ENCODE measurements at regions not wholly inside any gene's neighbourhood (a gene's known extent, or its start where the extent isn't known, plus 50 kb on each side); places are given as distances from the start of the nearest gene placed in this dataset.

DNA sequence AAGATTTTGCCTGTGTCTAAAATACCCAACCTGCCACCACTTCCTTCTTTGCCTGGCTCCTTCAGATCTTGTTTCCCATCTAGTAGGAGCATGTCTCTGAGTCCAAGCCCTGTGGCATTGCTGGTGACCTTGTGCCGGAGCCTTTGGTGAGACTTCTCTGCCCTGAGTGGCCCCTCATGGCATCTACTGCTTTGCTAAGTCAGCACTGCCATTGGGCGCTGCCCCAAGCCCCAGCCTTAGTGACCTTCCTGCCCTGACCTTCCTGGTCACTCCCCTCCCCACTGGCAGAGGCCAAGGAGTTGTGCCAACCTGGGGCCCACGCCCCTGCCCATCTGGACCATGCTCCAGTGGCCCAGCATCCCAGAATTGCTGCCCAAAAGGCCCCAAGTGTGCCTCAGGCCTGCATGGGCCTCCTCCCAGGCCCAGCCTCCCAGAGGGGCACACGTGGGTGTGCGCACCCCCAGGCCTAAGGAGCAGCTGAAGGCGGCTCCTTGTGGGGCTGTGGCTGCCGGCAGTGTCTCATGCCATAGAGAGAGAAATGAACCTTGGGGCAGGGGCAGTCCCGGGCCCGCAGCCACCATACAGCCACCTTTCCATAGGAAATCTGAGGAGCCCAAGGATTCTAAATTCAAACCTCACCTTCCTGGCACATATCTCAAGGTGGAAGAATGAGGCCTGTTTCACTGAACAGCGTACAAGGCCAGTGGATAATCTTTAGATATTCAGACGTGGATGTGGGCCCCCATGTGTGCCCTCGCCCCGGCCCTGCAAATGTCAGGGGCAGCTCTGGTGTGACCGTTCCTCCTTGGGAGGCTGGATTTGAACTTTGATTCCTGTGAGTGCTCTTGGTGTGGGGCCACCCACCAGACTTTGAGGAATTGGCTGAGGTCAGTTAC is 100.2 kb upstream of the SLC66A3 start:
- TF ChIP-seq, protein P1, sequence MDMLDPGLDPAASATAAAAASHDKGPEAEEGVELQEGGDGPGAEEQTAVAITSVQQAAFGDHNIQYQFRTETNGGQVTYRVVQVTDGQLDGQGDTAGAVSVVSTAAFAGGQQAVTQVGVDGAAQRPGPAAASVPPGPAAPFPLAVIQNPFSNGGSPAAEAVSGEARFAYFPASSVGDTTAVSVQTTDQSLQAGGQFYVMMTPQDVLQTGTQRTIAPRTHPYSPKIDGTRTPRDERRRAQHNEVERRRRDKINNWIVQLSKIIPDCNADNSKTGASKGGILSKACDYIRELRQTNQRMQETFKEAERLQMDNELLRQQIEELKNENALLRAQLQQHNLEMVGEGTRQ (IDR thresholded peaks at IDR 0.05), result no peak
- TF ChIP-seq ZFP36 (IDR thresholded peaks at IDR 0.05; ENCODE audit: borderline replicate concordance, partially characterized antibody) (no peak), KDM5A (IDR thresholded peaks at IDR 0.05) (no peak), ZSCAN20 (CRISPR knock-in tag; IDR thresholded peaks at IDR 0.05) (no peak), ZC3H11A (IDR thresholded peaks at IDR 0.05) (no peak), SMC3 (IDR thresholded peaks at IDR 0.05) (no peak), RAD21 (conservative IDR thresholded peaks at IDR 0.05 in 1 of 2, IDR thresholded peaks at IDR 0.05 in 1 of 2) (no peak), MAZ (IDR thresholded peaks at IDR 0.05; ENCODE audit: borderline replicate concordance, low read depth, low read length) (no peak), POLR2A (IDR thresholded peaks at IDR 0.05; ENCODE audit: low read length) (no peak), CBX8 (IDR thresholded peaks at IDR 0.05) (no peak), KDM1A (IDR thresholded peaks at IDR 0.05; ENCODE audit: low read depth) (no peak), EHMT2 (IDR thresholded peaks at IDR 0.05; ENCODE audit: low read depth) (no peak), POLR2AphosphoS2 (conservative IDR thresholded peaks at IDR 0.05; ENCODE audit: low read length) (no peak), CBX2 (IDR thresholded peaks at IDR 0.05; ENCODE audit: borderline replicate concordance, low read depth) (no peak), RNF2 (IDR thresholded peaks at IDR 0.05; ENCODE audit: borderline replicate concordance, low read depth) (no peak), CHD4 (IDR thresholded peaks at IDR 0.05; ENCODE audit: borderline replicate concordance) (no peak)
- TF ChIP-seq, protein P2, sequence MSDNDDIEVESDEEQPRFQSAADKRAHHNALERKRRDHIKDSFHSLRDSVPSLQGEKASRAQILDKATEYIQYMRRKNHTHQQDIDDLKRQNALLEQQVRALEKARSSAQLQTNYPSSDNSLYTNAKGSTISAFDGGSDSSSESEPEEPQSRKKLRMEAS (IDR thresholded peaks at IDR 0.05), result no peak
- TF ChIP-seq, protein P3, sequence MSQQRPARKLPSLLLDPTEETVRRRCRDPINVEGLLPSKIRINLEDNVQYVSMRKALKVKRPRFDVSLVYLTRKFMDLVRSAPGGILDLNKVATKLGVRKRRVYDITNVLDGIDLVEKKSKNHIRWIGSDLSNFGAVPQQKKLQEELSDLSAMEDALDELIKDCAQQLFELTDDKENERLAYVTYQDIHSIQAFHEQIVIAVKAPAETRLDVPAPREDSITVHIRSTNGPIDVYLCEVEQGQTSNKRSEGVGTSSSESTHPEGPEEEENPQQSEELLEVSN (IDR thresholded peaks at IDR 0.05; ENCODE audit: borderline replicate concordance, low read depth), result no peak
- Histone ChIP-seq H3K27ac (no peak overlapping the region), H3K4me3 (no peak overlapping the region), H3K4me1 (no peaks in the 10 kb centered on the region), H3K4me2 (no peak overlapping the region), H3K9me3 (peaks cover 3% of the 10 kb centered on the region; the same call in 2 of the 3 replicates)
- ChIA-PET CTCF (interaction anchor here (0.9 to 1.7 kb wide), 4 partner anchors 19 to 222 kb away, joined by 3 to 7 read pairs (median 4); no protein-coding TSS in a partner anchor), POLR2A (no interaction called here)
- no peak for ATAC-seq
- FAIRE-seq, result no peak
- DNase-seq (ENCODE audit: low read depth in 1 of 2, low spot score in 1 of 2), result no peak
- WGBS (ENCODE audit: missing lambda C conversion rate), result 79% methylated on average over 14 of the region's 14 CpGs

DNA sequence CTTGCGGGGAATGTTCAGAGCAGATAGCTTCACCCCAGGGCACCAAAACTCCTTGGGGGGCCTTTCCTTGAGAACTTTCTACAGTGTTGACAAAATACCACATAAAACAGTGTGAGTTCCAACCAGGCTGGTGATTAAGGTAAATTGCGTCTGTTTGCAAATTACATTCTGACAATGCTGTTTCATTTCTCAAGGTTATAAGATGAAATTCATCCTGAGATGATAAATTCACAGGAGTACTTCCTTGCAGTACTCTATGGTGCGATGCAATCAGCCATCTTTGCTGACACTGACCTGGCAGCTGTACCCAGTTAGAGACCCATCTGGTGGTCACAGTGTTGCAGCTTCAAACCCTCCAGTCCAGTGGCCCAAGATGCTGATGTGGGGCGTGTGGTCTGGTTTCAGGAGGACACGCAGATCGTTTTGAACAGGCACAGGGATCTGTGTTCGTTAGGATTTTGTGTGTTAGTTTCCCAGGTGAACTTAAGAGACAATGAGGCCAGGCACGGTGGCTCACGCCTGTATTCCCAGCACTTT is 99.5 kb upstream of the SLC66A3 start:
- 92% methylated on average over 9 of the region's 9 CpGs for WGBS (ENCODE audit: missing lambda C conversion rate)
- Histone ChIP-seq H3K4me3 (no peak overlapping the region), H3K27ac (no peak overlapping the region), H3K4me1 (no peaks in the 10 kb centered on the region), H3K4me2 (no peak overlapping the region), H3K9me3 (peaks cover 11% of the 10 kb centered on the region; the same call in 2 of the 3 replicates)
- ChIA-PET CTCF (interaction anchor here (0.7 to 1.7 kb wide), 6 partner anchors 18 to 223 kb away, joined by 3 to 7 read pairs (median 4); no protein-coding TSS in a partner anchor), POLR2A (no interaction called here)
- FAIRE-seq (no peak), ATAC-seq (no peak), DNase-seq (ENCODE audit: low read depth in 1 of 2, low spot score in 1 of 2) (no peak)
- TF ChIP-seq RNF2 (IDR thresholded peaks at IDR 0.05; ENCODE audit: borderline replicate concordance, low read depth) (no peak), HEYL (CRISPR knock-in tag; IDR thresholded peaks at IDR 0.05) (no peak), SMC3 (IDR thresholded peaks at IDR 0.05) (no peak), MAZ (IDR thresholded peaks at IDR 0.05; ENCODE audit: borderline replicate concordance, low read depth, low read length) (no peak), HOXB5 (CRISPR knock-in tag; IDR thresholded peaks at IDR 0.05) (no peak), CBX8 (IDR thresholded peaks at IDR 0.05) (no peak), POLR2AphosphoS2 (conservative IDR thresholded peaks at IDR 0.05; ENCODE audit: low read length) (no peak), FOSB (CRISPR knock-in tag; IDR thresholded peaks at IDR 0.05) (no peak), CHD4 (IDR thresholded peaks at IDR 0.05; ENCODE audit: borderline replicate concordance) (no peak), EHF (CRISPR knock-in tag; IDR thresholded peaks at IDR 0.05) (no peak), HOXB13 (CRISPR knock-in tag; IDR thresholded peaks at IDR 0.05; ENCODE audit: low read depth) (no peak), KDM5A (IDR thresholded peaks at IDR 0.05) (no peak)
- TF ChIP-seq, protein P1 (IDR thresholded peaks at IDR 0.05), result no peak
- TF ChIP-seq, protein P4, sequence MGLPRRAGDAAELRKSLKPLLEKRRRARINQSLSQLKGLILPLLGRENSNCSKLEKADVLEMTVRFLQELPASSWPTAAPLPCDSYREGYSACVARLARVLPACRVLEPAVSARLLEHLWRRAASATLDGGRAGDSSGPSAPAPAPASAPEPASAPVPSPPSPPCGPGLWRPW (IDR thresholded peaks at IDR 0.05), result no peak
- TF ChIP-seq, protein P5, sequence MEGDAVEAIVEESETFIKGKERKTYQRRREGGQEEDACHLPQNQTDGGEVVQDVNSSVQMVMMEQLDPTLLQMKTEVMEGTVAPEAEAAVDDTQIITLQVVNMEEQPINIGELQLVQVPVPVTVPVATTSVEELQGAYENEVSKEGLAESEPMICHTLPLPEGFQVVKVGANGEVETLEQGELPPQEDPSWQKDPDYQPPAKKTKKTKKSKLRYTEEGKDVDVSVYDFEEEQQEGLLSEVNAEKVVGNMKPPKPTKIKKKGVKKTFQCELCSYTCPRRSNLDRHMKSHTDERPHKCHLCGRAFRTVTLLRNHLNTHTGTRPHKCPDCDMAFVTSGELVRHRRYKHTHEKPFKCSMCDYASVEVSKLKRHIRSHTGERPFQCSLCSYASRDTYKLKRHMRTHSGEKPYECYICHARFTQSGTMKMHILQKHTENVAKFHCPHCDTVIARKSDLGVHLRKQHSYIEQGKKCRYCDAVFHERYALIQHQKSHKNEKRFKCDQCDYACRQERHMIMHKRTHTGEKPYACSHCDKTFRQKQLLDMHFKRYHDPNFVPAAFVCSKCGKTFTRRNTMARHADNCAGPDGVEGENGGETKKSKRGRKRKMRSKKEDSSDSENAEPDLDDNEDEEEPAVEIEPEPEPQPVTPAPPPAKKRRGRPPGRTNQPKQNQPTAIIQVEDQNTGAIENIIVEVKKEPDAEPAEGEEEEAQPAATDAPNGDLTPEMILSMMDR (IDR thresholded peaks at IDR 0.05), result no peak

Data from A549 (cell line).